ENCODE measurements at regions not wholly inside any gene's neighbourhood (a gene's known extent, or its start where the extent isn't known, plus 50 kb on each side); places are given as distances from the start of the nearest gene placed in this dataset.

- no TSS peak for BruUV-seq (replicated peaks)
- H2AFZ ChIP-seq (ENCODE audit: low read depth, low read length): peak overlapping the region; percentile 43
Measured at GRCh38 chr6:164398647-164399046, 910.8 kb downstream of the C6orf118 start.

More at GRCh38 chr6:164398647-164399046, 910.8 kb downstream of the C6orf118 start:
- H3K79me2 ChIP-seq (ENCODE audit: control insufficient read depth, insufficient read depth, low read length): no peaks in the 10 kb centered on the region
- peak overlapping the region; percentile 15; the same call in 1 of the 2 replicates for H3K4me2 ChIP-seq (ENCODE audit: insufficient read depth, low read length)
- intact Hi-C loops (cut with micrococcal nuclease) (no loop called here), in situ Hi-C loops (cut with MboI) (no loop called here)
- DNase-seq (ENCODE audit: extremely low read depth in 1 of 4, low spot score in 3 of 4) (no peak), FAIRE-seq (no peak), ATAC-seq (no peak)
- no peaks in the 10 kb centered on the region; a peak in 1 of 5 replicates for H3K4me1 ChIP-seq (replicated peaks in 1 of 2; ENCODE audit: control insufficient read depth in 2 of 2, insufficient read depth in 2 of 2, low read length in 2 of 2)
- ChIA-PET POLR2A (interaction anchor here (0.6 kb wide), 1 partner anchor 181 kb away, joined by 3 read pairs; no protein-coding TSS in a partner anchor), CTCF (ENCODE audit: low intra/inter-chr PET ratio) (no interaction called here)
- H3K9me3 ChIP-seq (replicated peaks; ENCODE audit: control insufficient read depth, insufficient read depth, low read depth, low read length): no peaks in the 10 kb centered on the region
- no peaks in the 10 kb centered on the region for H4K20me1 ChIP-seq (replicated peaks; ENCODE audit: control insufficient read depth, insufficient read depth, low read length)
- WGBS (ENCODE audit: insufficient coverage, low coverage, missing lambda C conversion rate): 9% methylated on average over 1 of the region's 1 CpG
- no peak overlapping the region for H3K9ac ChIP-seq (ENCODE audit: insufficient read depth in 1 of 2, low read depth in 2 of 2, low read length in 2 of 2)
- no peaks in the 10 kb centered on the region for H3K36me3 ChIP-seq (ENCODE audit: control insufficient read depth, insufficient read depth, low read length)
- no peak overlapping the region for H3K27ac ChIP-seq (ENCODE audit: extremely low read depth, low read depth, low read length)
- no peaks in the 10 kb centered on the region for H3K9me1 ChIP-seq (ENCODE audit: control insufficient read depth, insufficient read depth, low read length)
- TF ChIP-seq RFX1 (IDR thresholded peaks at IDR 0.05) (no peak), ZNF76 (CRISPR knock-in tag; IDR thresholded peaks at IDR 0.05; ENCODE audit: borderline replicate concordance) (no peak), RBM17 (IDR thresholded peaks at IDR 0.05; ENCODE audit: borderline replicate concordance, low read depth, low read length) (no peak), KLF13 (tag; IDR thresholded peaks at IDR 0.05; ENCODE audit: borderline replicate concordance, low read depth) (no peak), ZBTB43 (CRISPR knock-in tag; IDR thresholded peaks at IDR 0.05) (no peak), FOXA1 (IDR thresholded peaks at IDR 0.05; ENCODE audit: borderline replicate concordance) (no peak)
- H3K4me3 ChIP-seq: no peak overlapping the region
- H3K27me3 ChIP-seq (ENCODE audit: control insufficient read depth in 2 of 2, insufficient read depth in 2 of 2, low read length in 2 of 2): no peaks in the 10 kb centered on the region

Data from K562 (cell line).